Keratinocyte (primary cell): ENCODE measurements at regions not wholly inside any gene's neighbourhood (a gene's known extent, or its start where the extent isn't known, plus 50 kb on each side); places are given as distances from the start of the nearest gene placed in this dataset.

Source experiments
- CTCF ChIP-seq, 3 experiments: IDR thresholded peaks in 1 of 3; conservative IDR thresholded peaks in 1 of 3; optimal IDR thresholded peaks in 1 of 3; 2 replicates in 2 of 3; 3 replicates in 1 of 3; pipeline versions ENCODE3 to v1.5.1; 2011; ENCODE audit warnings: low read length in 3 of 3, mild to moderate bottlenecking in 3 of 3, moderate library complexity in 2 of 3, control low read depth in 1 of 3, inconsistent platforms in 1 of 3; ENCODE audit not compliant: insufficient read depth in 2 of 3; ENCODE audit errors: extremely low read depth in 1 of 3
- EZH2 ChIP-seq: IDR thresholded peaks from one replicate; pipeline ENCODE4 v1.6.1; 2012; ENCODE audit warnings: inconsistent platforms, mild to moderate bottlenecking, low read length, moderate library complexity

GRCh38 chr3:194262176-194262924, 88.8 kb downstream of the CPN2 start:
- no peak for TF ChIP-seq CTCF (optimal IDR thresholded peaks at IDR 0.05 in 1 of 3, IDR thresholded peaks at IDR 0.05 in 1 of 3, conservative IDR thresholded peaks at IDR 0.05 in 1 of 3; ENCODE audit: extremely low read depth in 1 of 3, insufficient read depth in 2 of 3, low read length in 3 of 3)
- no peak for TF ChIP-seq EZH2
